GM19438 (cell line): ENCODE measurements at regions not wholly inside any gene's neighbourhood (a gene's known extent, or its start where the extent isn't known, plus 50 kb on each side); places are given as distances from the start of the nearest gene placed in this dataset.
"Not testable (repeated sequence)": the region's sequence is repeated elsewhere in the genome, so short reads cannot be mapped to it uniquely, and the experiment has no call there.

Experiments
- ATAC-seq: cut with Tn5 transposase; IDR thresholded peaks from one replicate; pipeline ENCODE4 v1.9.1; 2021; ENCODE audit warnings: low read depth; ENCODE audit not compliant: unreplicated experiment

DNA sequence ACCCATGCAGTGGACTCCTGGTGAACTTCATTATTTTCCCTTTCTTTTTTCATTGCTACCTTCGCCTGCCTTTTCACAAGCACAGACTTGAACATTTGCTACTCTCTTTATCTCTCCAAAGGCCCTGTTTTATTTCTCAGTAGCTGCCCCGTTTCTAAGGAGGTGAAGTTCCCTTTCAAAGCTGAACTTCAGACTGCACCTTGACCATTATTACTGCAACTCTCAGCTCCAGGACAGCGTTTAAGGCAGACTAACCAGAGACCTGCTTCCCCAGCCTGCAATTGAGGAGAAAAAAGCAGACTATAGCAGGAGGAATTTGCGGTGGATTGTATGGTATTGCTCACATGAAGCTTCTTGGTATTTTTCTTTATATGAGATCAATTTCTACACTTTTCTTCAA, 460.7 kb downstream of the CBLN4 start:
- ATAC-seq = no peak

DNA sequence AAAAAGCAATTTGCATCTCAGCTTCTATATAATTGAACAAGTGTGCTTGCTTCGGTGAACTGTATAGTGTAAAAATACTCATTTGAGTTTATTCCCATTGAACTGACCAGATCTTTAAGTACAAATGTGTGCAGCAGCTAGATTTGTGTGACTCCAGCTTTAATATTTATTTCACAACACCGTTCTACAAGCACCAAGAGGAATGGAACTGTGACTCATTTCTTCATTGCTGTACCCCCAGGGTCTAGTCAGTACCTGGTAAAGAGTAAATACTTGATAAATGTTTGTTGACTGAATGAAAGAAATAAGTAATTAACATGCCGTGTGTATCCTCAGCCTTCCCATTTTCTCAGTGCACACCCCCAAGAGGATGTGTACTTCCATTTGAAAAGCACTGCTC, 464.8 kb downstream of the CBLN4 start:
- no peak for ATAC-seq

DNA sequence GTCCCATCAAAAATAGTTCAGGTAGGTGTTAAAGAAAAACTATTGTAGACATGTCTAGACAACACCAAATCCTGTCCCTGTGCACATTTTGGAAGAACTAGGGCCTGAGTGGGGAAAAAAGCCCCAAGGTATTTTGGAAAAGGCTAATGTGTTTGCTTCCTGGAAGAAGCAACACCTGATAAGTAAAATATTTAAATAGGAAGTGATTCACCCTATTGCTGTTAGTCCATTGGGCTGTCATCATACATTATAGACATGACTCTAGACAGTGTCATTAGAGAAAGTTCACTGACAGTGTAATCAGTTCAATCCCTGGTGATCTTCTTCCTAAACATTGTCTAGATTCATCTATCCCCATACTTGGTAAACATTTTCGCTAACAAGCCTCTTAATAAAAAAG, 465.3 kb downstream of the CBLN4 start:
- no peak for ATAC-seq

DNA sequence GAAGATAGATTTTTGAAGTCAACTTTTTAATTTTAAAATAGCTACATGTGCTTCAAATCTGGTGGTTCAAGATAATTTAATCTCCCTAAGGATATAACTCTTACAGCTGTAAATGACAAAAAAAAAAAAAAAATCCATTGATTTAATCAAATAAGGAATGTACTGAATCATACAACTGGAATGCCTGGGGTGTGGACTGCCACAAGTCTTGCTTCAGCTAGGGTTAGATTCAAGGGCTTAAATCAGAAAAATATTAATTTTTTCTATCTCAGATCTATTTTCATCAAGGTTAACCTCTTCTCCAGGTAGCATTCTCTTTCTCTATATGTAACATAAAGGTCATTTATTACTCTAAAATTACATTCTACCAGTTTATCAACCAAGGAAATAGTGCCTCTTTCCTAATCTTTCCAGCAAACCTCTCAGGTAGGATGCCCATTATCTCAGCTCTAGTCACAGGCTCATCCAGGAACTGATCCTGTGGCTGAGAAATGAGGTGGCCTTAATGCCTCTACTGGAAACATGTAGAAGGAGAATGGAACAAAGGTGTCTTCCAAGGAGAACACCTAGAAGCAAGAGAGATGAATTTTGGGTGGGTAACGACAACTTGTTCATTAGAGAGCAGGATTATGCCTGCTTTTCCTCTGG, 466.9 kb downstream of the CBLN4 start:
- no peak for ATAC-seq

DNA sequence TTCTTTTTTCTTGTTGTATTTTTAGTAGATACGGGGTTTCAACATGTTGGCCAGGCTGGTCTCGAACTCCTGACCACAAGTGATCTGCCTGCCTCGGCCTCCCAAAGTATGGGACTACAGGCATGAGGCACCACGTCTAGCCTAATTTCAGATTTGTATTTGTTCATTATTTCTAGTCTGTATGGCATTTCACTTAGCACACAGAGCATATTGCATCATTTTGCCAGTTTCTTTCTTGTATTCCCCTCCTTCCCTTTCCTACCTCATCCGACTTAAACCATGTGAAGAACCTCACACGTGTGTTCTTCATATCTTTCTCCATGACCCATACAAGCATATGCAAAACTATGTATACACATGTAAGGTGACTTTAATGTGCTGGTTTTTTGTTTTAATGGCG, 470.0 kb downstream of the CBLN4 start:
- no peak for ATAC-seq

DNA sequence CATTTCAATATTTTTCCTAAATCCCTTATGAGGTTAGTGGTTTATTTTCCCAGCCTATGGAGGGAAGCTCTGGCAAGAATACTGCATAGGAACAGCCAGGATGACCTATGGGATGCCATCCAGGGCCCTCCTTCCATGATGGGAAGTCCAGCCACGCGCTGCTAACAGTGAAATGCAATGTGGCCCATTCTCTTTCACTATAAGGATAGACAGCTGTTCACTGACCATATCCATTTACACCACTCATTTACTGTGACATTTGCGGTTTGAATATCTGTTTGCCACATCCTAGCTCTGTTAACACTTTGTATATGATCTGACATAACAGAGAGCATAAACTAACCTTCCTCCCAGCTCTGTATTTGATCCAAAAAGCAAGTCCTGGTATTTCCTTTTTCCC, 471.7 kb downstream of the CBLN4 start:
- no peak for ATAC-seq

DNA sequence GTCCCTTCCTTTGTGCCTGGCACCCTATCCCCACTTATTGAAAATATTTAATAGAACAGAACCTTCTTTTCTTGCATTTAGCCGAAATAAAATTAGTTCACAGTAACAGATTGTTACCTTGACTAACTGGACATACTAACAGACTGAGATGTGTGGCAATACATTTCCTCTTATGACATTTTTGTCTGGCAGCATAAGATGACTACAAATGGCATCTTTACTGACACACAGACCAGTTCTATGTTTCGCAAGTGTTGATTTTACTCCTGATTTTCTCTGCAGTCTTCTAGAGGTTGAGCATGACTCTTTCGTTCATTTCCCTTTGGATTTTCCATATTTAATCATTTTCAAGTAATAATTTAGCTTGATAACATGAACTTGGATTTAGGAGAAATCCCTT, 474.6 kb downstream of the CBLN4 start:
- ATAC-seq = no peak

DNA sequence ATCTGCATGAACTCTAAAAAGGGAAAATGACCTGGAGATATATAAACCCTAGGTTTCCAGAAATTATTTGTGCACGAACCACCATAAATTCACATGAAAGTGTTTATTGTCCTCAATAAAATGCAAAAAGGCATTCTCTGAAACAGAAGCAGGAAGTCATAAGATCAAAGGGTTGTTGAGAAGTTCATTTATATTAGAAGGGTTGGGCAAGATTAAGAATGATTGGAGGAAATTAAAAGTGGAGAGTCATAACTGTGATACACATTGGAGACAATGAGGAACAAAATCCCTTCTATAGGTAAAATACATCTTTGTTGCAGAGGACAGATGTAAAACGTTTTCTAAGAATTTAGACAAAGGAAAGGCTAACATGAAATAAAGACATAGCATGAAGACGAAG, 476.8 kb downstream of the CBLN4 start:
- no peak for ATAC-seq

DNA sequence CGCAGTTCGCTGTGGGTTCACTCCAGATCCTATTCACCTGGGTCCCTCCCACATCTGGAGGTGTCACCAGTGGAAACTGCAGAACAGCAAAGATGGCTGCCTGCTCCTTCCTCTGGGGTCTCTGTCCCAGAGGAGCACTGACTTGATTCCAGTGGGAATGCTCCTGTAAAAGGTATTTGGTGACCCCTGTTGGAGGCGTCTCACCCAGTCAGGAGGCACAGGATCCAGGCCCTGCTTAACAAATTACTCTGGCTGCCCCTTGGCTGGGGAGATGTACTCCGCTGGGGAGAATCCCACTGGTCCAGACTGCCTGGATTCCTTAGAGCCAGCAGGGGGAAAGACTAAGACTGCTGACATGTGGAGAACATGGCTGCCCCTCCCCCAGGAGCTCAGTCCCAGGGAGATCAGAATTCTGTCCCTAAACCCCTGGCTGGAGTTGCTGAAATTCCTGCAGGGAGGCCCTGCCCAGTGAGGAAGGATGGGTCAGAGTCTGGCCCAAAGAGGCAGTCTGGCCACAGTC, 483.0 kb downstream of the CBLN4 start:
- ATAC-seq = no peak

DNA sequence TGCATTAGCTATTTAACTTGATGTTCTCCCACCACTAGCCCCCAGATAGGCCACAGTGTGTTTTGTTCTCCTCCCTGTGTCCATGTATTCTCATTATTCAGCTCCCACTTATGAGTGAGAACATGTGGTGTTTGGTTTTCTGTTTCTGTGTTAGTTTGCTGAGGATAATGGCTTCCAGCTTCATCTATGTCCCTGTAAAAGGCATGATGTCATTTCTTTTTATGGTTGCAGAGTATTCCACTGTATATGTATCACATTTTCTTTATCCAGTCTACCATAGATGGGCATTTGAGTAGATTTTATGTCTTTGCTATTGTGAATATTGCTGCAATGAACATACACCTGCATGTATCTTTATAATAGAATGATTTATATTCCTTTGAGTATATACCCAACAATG, 487.7 kb downstream of the CBLN4 start:
- ATAC-seq = not testable (repeated sequence)

DNA sequence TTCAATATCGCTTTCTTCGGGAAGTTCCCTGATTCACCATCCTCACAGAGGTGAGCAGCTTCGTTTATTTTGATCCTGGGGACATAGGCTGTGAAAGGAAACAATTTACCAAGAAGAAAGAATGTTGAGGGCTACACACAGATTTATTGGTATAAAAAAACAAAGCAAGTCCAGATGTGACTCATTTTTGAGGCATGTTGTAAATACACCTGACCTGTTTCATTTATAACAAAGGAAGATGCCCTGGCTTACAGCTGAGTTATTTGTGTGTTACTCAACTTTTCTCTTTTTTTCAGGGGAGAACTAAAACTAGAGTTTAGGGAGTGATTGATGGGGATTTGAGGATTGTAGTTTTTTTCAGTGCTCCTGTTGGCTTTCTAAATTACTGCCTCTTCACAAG, 489.5 kb downstream of the CBLN4 start:
- ATAC-seq = no peak

DNA sequence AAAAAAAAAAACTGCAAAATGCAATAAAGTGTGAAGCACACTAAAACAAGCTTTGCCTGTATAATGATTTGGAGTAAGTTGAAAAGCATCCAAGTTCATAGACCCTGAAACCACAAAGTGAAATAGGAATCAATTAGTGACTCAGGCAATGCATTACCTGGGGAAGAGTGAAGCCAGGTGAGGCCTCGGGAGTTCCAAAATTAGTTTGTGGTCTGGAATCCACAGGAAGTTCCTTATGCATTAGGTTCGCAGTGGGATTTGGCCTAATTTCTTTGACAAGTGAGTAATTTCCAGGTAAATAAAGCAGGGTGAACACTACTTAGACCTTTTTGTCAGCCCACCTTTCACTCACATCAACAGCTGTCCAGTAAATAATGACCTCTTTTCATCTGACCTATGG, 490.8 kb downstream of the CBLN4 start:
- ATAC-seq = no peak

DNA sequence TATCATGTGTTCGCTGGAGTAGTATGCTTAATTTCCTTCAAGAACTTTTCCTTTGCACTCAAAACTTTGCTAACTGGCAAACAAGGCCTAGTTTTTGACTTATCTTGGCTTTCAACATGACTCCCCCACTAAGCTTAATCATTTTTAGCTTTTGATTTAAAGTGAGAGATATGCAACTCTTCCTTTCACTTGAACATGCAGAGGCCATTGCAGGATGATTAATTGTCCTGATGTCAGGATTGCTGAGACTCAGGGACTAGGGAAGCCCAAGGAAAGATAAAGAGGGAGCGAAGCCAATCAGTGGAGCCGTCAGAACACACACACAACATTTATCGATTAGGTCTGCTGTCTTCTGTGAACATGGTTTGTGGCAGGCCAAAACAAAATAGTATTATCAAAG, 491.4 kb downstream of the CBLN4 start:
- ATAC-seq = no peak

DNA sequence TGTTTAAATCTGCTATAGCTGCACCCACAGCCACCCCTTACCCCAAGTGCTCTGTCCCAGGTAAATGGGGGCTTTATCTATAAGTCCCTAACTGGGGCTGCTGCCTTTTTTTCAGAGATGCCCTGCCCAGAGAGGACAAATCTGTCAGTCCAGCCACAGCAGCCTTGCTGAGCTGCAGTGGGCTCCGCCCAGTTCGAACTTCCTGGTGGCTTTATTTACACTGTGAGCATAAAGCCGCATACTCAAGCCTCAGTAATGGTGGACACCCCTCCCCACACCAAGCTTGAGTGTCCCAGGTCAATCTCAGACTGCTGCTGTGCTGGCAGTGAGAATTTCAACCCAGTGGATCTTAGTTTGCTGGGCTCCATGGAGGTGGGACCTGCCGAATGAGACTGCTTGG, 505.2 kb downstream of the CBLN4 start:
- no peak for ATAC-seq

DNA sequence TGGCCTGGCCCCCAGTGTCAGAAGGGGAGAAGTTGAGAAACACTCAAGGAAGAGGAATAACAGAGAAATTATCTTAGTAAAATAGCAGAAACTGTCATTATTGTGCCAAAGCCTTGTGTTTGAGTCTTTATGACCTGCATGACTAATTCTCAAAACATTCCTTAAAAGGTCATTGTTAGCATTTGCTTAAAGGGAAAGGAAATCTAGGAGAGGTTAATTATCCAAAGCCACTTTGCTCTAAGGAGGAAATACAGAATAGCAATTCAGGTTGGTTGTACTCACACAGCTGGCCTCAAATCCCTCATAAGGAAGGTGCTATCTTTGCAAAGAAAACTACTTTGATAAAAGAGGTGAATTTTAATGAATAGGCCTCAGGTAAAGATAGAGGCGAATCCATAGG, 516.7 kb downstream of the CBLN4 start:
- no peak for ATAC-seq

DNA sequence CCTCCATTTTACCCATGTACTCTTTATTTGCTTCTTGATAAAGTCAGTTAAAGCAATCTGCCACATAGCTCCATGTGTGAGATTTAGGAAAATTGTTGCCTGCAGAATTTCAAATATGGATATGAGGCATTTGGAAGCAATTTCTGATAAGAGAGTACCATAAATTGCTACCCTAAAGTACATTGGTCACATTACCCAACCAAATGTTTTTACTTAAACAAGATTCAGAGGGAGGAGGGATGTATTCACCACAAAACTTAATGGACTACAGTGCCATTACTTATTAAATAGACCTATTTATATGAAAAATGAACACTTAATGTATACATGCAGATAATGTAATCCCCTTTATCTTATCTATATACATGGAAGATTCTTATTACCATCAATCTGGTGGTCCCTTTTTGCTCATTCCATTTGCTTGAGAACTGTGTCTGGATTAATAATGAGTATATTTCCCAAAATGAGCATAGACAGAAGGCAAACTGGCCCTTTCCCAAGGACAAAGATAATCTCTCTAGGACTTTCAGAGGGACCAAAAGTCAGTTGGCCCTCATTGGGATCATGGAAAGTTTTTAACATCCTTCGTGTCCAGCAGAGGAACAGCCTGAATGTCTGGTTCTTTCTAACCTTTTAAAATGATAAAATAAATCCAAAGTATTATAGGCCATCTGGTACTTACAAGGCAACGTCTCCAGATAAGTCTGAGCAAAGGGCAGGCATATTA, 526.4 kb downstream of the CBLN4 start:
- no peak for ATAC-seq

DNA sequence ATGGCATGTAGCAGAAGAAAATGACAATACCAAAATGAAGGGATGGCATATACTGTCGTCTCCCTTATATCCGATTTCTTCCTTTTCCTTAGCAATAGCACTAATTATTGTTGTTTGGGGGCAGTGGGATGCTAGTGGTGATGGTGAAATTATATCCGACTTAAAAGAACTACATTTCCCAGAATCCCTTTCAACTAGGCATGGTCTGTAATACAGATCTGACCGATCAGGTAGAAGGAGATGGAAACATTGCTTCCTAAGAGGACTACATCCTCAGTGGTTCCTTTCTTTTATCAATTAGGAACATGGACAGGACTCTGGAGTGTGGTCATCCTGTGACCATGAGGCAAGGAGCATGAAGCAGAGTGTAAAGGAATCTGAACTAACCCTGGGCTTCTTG, 532.6 kb downstream of the CBLN4 start:
- ATAC-seq = no peak

DNA sequence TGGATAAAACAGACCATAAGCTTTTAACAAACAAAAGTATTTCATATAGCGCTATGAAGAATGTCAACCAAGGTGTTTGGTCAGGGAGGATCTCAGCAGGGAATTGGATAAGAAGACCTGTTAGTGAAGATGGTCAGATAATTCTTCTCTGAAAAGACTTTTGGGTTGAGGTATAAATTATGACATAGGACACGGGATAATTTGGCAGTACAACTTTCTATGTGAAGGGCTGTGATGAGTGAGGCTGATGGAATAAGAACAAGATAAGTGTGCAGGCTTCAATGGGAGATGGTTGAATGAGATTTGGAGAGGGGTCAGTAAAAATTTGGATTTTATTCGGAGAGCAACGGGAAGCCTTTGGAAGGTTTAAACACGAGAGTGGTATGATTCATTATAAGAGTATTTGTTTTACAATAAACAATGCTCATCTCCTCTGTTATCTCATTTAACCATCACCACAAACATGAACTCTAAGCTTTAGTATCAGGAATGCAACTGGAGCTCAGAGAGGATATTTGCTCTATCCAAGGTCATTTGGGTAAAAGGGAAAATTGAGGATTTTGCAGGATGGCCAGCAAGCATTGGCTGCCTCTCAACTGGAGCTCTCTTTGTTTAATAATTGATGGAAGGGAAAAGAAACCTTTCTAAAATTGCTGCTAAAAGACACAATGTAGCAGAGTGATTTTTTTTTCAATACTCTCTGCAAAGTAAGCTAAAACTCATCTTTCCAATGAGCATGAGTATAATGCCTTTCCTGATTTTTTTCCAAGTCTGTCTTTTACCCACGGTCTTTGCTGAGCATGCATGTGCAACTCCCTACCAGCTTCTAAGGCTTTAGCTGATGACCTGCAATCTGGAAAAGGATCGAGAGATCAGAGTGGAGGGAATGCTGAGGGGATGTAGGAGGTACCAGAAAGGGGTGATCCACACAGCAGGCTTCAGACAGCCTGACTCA, 534.0 kb downstream of the CBLN4 start:
- ATAC-seq = no peak

DNA sequence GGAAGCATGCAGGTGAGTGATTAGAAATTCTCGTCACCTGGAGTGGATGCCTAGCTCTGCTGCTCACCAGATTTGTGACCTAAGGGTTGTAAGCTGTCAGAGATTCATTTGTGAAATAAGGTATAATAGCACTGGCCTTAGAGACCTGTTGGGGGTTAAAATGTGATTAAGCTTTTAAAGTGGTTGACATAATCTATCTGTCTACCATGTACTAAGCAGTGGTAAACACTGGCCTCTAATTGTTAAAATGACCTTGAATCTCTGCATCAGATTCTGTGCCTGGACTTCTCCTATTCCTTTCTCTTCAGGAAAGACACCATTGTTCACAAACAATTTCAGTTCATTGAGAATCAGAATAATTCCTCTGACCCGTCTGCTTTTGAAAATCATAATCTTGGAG, 536.2 kb downstream of the CBLN4 start:
- no peak for ATAC-seq

DNA sequence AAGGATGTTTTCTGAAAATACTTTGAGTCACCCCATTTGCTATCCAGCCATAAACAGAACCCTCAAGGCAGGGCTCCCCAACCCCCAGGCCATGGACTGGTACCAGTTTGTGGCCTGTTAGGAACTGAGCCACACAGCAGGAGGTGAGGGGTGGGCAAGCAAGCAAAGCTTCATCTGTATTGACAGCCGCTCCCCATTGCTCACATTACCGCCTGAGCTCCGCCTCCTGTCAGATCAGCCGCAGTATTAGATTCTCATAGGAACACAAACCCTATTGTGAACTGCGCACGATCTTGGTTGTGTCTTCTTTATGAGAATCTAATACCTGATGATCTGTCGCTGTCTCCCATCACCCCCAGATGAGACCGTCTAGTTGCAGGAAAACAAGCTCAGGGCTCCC, 543.8 kb downstream of the CBLN4 start:
- no peak for ATAC-seq

DNA sequence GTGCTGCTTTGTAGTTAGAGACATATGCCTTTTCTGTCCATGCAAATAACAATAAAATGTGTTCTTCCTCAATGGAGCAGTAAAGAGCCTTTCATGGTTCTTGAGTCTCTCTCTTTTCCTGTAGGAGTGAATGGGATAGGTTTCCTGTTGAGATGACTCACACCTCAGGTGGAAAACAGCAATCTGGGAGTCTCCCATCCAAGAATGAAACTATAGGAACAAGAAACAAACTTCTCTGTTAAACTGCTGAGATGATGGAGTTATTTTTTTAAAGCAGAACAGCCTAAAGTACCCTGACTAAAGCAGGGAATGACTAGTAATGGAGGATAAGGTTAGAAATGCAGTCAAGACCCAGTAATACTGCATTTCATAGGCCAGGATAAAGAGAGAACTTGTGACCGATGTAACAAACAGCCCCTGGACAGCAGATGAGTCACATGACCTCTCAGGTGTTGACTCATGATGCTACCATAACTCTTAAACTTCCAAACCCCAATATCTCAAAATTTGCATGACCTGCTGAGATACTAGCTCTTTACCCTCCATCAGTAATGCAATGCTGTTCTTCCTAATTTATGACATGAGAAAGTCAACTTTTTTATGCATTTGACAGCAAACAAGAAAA, 548.9 kb downstream of the CBLN4 start:
- ATAC-seq = no peak
